ENCODE measurements at regions not wholly inside any gene's neighbourhood (a gene's known extent, or its start where the extent isn't known, plus 50 kb on each side); places are given as distances from the start of the nearest gene placed in this dataset.
"Not testable (repeated sequence)": the region's sequence is repeated elsewhere in the genome, so short reads cannot be mapped to it uniquely, and the experiment has no call there.

DNA sequence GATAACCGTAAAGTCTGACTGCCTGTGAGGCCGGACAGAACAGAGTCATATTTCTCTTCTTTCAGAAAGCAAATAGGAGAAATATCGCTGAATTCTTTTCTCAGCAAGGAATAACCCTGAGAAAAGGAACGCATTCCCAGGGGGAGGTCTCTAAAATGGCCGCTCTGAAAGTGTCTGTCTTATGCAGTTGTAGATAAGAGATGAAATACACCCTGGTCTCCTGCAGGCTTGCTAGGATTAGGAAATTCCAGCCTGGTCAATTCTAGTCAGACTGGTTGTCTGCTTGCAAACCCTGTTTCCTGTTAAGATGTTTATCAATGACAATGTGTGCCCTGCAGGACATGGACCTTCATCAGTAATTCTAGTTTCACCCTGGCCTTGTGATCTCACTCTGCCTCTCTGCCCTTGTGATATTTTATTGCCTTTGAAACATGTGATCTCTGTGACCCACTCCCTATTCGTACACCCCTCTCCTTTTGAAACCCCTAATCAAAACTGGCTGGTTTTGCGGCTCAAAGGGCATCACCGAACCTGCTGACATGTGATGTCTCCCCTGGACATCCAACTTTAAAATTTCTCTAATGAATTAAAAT lies 934.8 kb upstream of the SPRY2 start:
- DNase-seq (ENCODE audit: low spot score) = no peak

DNA sequence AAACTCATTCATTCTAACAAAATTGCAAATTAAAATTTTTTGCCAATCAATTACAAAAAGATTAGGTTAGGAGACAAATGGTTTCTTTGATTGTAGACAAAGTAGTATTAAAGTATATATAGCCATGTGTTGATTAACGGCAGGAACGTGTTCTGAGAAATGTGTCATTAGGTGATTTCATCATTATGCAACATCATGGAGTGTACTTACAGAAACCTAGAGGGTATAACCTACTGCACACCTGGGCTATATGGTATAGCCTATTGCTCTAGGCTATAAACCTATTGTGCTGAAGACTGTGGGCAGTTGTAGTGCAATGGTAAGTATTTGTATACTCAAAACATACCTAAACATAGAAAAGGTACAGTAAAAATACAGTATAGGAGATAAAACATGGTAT lies 906.8 kb upstream of the SPRY2 start:
- DNase-seq (ENCODE audit: low spot score) = no peak

DNA sequence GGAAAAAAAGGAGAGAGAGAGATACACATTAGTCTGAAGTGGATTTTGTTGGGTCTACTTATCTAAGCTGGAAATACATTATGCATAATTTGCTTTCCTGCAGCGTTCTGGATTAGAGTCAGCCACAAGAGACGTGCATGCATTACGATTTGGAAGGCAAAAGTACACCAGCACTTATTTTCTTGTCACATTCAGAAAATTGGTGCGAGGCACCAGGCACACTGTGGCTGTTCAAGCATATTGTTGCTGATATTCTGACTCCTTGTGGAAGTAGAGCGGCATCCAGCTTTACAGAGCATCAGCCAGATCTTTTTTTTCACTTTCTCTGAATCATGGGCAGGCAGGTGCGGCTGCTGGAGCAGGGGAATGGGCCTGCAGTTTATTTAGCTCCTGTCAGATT lies 905.6 kb upstream of the SPRY2 start:
- no peak for DNase-seq (ENCODE audit: low spot score)

DNA sequence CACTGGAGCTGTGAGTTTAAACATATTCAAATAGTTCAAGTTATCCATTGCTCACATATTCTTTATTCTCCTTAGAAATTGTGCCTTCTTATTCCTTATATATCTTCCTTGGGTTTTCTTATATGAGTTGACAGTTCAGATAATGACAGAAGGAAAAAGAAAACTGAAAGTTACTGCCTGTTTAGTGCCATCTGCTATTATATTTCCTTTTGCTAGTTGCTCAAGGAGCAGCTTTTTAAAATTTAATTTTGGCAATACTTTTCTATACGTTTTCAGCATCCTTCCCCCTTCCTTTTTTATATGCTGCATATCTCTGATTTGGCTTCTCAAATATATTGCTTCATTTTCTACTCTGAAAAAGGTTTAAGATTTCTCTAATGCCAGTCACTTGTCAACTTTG lies 903.1 kb upstream of the SPRY2 start:
- DNase-seq (ENCODE audit: low spot score) = no peak

DNA sequence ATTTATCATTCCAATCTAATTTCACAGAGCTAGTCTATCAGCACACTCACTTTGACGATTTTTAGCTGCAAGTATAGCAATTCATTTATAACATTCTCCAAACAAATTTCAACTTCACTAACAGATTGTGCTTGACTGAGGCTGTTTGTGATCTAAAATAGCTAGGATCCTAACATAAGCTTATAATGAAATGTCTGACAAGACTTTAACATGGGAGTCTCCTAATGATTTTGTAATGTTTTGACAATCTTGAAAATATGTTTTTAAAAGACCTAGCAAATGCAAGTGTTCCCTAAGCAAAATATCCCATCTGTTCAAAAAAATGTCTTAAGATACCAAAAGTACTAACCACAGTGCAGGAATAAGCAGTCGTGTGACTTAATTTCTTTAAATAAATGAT lies 889.5 kb upstream of the SPRY2 start:
- no peak for DNase-seq (ENCODE audit: low spot score)

DNA sequence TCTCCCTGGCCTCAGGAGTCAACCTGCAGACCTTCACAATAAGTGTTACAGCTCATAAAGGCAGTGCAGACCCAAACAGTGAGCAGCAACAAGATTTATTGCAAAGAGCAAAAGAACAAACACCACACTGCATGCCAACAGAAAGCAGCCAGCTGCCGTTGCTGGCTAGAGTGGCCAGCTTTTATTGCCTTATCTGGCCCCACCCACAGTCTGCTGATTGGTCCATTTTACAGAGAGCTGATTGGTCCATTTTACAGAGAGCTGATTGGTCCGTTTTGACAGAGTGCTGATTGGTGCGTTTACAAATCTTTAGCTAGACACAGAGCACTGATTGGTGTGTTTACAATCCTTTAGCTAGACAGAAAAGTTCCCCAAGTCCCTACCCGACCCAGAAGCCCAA lies 885.9 kb upstream of the SPRY2 start:
- not testable (repeated sequence) for DNase-seq (ENCODE audit: low spot score)

DNA sequence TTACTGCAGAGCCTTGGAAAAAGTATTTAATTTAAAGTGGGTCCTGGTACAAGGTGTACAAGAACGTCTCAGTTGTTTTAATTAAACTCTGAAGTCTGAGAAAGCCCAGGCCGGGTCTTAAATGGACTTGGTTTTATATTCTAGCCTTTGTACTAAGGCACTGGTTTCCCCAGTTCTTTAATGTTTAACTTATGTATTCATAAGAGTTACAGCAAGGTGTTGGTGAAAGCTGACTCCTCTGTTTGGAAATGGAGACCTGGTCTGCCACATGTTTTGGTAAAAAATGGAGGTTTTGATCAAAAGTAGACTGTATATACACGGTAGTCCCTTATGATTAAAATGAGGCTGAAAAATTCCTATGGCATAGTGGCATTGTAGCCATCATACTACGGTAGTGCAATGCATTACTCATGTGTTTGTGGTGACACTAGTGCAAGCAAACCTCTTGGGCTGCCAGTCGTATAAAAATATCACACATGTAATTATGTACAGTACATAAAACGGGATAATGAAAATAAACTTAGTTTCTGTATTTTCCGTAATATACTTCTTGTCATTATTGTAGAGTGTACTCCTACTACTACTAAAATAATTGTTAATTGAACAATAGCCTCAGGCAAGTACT lies 883.4 kb upstream of the SPRY2 start:
- DNase-seq (ENCODE audit: low spot score) = no peak

DNA sequence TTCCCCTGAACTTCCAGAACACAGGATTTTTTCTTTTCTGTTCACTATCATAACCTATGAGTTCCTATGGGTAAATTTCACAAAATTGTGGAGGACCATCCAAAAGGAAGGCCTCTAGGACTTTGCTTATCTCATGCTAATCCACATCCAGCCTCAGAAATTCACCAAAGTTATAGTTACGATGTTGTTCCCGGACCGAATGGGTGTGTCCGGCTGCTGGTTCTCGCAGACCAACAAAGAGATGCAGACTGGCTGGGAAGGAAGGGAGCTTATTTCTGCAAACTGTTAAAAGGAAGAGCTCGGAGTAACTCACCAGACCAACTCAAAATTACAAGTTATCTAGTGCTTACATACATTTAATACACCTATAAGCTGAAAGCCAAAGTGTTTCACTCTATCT lies 882.9 kb upstream of the SPRY2 start:
- DNase-seq (ENCODE audit: low spot score) = no peak

DNA sequence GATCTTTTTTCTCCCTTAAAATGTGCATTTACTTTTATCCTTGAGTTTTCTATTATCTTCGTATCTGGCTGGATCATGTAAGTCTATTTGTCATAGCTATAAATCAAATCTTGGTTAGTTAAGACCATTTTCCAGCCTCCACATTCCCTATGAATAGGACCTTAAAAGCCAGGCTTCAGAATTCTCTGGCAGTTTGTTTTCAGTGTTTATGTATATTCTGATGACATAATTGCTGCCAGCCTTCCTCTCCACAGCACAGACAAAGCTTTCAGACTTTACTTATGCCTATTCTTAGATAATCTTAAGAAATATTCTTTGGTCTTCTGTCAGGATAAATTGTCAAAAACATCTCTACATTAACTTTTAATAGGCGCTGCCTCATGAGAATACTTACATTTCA lies 870.8 kb upstream of the SPRY2 start:
- no peak for DNase-seq (ENCODE audit: low spot score)

DNA sequence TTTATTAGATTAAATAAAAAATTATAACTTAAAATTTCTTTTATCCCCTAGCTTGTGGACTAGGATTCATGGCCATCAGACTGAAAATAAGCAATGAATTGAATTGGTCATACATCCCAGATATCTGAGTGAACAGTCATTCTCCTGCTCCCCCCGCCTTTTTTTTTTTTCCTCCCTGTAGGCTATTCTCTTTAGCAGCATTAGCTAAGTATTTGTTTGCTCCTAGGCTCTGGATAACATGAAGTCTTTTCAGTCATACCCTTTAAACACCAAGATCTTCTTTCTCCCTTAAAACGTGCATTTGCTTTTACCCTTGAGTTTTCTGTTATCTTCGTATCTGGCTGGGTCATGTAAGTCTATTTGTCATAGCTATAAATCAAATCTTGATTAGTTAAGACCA lies 866.7 kb upstream of the SPRY2 start:
- DNase-seq (ENCODE audit: low spot score) = no peak

DNA sequence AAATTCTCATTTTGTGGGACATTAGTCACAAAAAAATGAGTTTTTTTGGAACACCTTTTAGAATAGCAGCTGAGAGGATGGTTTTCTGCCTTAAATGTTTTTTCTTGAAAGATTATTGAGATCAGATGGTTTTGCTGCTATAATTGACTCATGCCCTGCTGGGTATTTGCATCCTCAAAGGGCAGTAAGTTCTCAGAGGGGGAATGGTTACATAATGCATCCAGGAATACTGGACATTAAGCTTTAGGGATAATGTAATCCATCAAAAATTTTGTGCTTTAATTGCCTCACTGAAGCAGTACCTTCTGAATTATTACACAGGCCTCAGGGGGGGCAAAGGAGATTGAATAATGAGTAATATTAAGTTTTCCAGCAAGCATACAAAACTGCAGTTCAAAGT lies 866.3 kb upstream of the SPRY2 start:
- no peak for DNase-seq (ENCODE audit: low spot score)

DNA sequence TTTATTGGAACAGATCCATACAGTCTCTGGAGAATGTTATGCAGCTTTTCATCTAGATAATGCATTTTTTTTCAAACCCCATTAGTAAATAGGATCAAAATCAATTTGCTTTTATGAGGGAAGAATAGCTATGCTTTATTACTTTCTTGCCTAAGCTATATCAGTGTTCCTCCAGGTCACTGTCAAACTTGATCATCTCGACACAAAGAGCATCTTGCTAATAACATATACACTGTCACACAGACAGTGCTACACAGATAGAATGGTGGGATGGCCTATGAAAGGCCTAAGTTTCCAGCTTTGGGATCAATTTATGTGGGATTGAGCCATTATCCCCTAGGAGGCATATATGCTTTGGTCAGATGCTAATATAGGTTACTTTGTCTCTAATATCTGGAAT lies 862.9 kb upstream of the SPRY2 start:
- no peak for DNase-seq (ENCODE audit: low spot score)

DNA sequence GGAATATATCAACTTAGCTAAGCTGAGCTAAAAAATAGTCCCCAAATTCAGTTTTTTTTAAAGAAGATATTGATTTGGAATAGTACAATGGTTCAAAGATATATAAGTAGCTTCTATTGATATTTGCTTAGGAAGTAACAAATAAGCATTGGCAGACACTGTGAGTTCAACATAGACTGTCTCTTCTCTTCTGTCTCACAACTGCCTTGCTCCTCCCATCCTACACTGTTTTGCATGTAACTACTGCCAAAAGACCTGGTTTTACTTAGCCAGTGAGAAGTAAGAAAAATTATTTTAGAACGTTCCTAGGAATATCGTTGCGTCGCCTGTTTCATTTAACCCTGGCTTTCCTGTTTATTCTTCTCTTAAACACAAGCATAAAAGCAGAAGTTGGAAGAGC lies 859.0 kb upstream of the SPRY2 start:
- no peak for DNase-seq (ENCODE audit: low spot score)

DNA sequence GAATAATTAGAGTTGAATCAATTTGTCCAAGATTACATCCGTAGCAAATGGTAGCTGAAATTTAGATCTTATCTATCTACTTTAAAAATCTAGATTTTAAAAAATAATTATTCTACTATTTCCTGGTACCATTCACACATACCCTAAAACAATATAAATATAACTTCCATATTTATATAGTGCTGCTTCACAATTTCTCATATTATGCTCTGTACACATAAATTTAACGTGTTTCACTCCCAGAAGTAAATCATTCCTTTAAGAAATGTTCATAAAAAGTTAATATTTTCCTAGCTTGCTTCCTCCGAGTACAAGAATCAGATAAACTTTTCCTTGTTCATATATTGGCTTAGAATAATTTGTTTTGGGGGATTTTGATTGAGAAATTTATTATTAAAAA lies 857.0 kb upstream of the SPRY2 start:
- DNase-seq (ENCODE audit: low spot score) = no peak

DNA sequence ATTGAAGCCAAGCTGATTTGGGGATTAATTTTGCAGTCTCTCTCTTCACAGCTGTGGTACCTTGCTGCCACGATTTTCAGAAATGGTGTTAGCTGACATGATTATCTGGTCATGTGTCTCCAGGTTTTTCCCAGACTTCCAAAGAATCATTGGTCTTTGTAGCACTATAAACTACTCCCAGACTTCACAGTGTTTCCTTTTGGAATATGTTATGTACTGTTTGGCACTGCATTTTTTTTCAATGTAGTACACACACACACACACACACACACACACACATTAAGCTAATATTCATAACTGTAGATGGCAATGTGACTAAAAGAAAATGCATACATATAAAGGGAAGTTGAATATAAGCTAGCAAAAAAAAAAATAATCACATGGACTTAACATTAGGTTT lies 856.6 kb upstream of the SPRY2 start:
- no peak for DNase-seq (ENCODE audit: low spot score)

DNA sequence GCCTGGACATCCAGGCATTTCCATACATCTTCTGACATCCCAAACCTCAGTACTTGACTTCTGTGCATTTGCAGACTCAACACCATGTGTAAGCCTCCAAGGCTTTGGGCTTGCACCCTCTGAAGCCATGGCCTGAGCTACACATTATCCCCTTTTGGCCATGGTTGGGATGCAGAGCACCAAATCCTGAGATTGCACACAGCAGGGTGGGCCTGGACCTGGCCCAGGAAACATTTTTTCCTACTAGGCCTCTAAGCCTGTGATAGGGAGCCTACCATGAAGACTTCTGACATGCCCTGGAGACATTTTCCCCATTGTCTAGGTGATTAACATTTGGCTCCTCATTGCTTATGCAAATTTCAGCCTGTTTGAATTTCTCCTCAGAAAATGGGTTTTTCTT lies 853.4 kb upstream of the SPRY2 start:
- no peak for DNase-seq (ENCODE audit: low spot score)

DNA sequence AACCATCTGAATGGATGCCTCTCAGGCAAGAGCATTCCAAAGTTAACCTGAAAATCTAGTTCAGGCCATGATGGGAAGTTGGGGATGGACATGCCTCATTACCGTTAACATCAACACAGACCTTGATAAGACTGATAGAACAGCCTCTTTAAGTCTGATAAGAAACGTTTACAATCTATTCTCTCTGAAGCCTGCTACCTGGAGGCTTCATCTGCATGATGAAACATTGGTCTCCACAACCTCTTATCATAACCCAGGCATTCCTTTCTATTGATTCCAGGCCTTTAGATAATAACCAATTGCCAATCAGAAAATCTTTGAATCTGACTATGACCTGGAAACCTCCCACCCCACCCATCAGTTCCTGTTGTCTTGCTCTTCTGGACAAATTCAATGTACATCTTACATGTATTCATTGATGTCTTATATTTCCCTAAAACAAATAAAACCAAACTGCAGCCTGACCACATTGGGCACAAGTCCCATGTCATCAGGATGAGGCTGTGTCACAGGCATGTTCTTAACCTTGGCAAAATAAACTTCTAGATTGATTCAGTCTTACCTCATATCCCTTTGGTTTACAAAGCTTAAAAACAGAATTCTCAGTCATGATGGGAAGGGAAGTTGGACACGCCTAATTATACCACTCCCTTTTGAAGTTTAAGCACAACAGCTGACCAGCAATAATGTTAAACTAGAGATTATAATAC lies 843.8 kb upstream of the SPRY2 start:
- no peak for DNase-seq (ENCODE audit: low spot score)

DNA sequence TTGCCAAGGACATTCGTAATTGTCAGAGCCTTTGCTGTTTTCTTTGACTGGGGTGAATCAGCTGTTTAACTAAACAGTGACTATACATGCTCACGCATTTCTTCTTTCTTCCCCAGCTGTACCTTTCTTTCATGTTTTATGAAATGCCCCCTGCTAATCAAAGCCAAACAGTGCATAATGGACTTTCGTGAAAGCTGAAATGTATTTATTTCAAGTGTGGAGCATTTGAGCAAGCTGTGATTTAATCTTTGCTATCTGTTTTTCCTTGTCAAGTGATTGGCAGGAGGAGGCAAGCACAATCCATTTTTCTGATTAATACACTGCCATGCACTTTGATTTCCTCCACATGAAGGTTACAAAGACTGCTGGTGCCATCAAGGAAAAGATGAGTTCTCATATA lies 831.7 kb upstream of the SPRY2 start:
- no peak for DNase-seq (ENCODE audit: low spot score)

DNA sequence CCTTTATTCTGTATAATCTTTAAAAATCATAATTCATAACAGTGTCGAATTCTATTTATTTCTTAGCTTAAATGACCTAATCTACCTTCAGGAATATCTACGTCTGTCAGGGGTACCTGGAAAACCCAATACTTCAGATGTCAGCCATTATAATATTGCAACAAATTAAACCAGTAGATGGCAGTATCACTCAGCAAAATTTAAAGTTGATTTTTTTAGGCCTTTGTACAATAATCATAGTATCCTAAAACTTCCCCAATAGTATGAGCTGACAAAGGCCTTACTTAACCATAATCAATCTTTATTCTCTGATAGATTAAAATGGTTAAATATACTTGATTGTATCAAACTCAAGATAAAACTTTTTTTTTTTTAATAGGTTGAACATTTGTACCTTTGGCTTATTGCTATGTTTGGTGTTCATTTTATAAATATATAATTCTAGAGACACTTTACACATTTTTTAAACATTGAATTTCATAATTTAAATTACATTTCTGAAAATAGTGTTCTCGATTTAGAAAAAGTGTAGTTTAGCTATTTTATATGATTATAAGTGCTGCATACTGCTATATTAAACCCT lies 830.2 kb upstream of the SPRY2 start:
- DNase-seq (ENCODE audit: low spot score) = no peak

DNA sequence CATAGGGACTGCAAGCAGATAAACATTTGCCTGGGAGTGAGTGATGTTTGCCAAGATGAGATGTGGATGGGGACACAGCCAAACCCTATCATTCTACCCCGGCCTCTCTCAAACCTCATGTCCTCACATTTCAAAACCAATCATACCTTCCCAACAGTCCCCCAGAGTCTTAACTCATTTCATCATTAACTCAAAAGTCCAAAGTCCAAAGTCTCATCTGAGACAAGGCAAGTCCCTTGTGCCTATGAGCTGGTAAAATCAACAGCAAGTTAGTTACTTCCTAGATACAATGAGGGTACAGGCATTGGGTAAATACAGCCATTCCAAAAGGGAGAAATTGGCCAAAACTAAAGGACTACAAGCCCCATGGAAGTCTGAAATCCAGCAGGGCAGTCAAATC lies 822.9 kb upstream of the SPRY2 start:
- DNase-seq (ENCODE audit: low spot score) = not testable (repeated sequence)

DNA sequence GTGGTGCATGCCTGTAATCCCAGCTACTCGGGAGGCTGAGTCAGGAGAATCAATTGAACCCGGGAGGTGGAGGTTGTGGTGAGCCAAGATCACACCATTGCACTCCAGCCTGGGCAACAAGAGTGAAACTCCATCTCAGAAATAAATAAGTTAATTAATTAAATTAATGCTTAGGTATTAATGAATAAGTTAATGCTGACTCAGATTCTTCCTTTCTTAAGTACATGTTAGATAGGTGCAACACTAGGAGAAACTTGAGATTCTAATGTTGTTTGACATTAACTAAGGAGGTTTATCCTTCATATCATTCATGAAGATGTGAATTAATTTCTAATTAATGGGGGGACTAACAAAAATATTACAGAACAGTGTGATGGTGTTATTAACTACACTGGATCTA lies 812.6 kb upstream of the SPRY2 start:
- DNase-seq (ENCODE audit: low spot score) = no peak

DNA sequence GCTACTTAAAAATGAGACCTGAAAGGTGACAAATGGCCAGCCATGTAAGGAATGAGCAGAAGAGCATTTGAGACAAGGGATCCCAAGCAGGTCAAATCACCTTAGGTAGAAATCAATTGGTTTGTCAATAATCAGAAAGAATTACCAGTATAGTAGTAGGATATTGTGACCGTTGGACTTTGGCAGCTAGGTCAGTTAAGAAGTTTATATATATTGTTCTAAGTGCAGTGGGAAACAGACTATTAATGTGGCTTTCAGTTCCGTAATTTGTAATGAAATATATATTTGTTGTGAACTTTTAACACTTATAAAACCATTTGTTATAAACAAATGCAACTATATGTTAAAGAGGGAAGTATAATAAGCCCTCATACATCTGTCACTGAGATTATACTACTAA lies 807.9 kb upstream of the SPRY2 start:
- no peak for DNase-seq (ENCODE audit: low spot score)

DNA sequence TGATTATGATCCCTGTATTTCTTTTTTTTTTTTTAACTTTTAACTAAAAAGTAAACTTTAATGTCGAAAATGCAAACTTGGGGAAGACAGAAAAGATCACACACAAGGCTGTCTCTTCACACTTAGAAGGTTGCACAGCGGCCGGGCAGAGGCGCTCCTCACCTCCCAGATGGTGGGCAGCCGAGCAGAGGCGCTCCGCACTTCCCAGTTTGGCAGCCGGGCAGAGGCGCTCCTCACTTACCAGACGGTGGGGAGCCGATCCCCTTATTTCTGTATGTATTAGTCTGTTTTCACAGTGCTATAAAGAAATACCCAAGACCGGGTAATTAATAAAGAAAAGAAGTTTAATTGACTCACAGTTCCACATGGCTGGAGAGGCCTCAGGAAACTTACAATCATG lies 805.6 kb upstream of the SPRY2 start:
- not testable (repeated sequence) for DNase-seq (ENCODE audit: low spot score)
